Spleen (tissue), 11 donors: ENCODE measurements at regions not wholly inside any gene's neighbourhood (a gene's known extent, or its start where the extent isn't known, plus 50 kb on each side); places are given as distances from the start of the nearest gene placed in this dataset.

ENCODE experiments used
- DNase-seq: peaks from one replicate; pipeline ENCODE4 v3.0.0-alpha.2; 2020
- H3K27ac ChIP-seq, 8 donors: fragments of 200-600 bp; sonication (generic) in 7 of 8; 1 replicate in 4 of 8; 2 replicates in 4 of 8; pipeline versions ENCODE4 v1.5.0 to v1.8.0; 2016 to 2021; ENCODE audit warnings: inconsistent platforms in 4 of 8, mild to moderate bottlenecking in 4 of 8, moderate library complexity in 1 of 8
- H3K27me3 ChIP-seq, 7 donors: fragments of 200-600 bp; sonication (generic) in 6 of 7; replicated peaks in 1 of 7; 1 replicate in 4 of 7; 2 replicates in 3 of 7; pipeline versions ENCODE4 v1.5.0 to v1.8.0; 2016 to 2021; ENCODE audit warnings: inconsistent platforms in 3 of 7, mild to moderate bottlenecking in 1 of 7
- H3K36me3 ChIP-seq, 6 donors: fragments of 200-600 bp; sonication (generic) in 5 of 6; 1 replicate in 4 of 6; 2 replicates in 2 of 6; pipeline versions ENCODE4 v1.5.0 to v1.8.0; 2016 to 2021; ENCODE audit warnings: inconsistent platforms in 2 of 6
- H3K4me1 ChIP-seq, 6 donors: fragments of 200-600 bp; sonication (generic) in 5 of 6; 1 replicate in 3 of 6; 2 replicates in 3 of 6; pipeline versions ENCODE4 v1.5.0 to v1.8.0; 2016 to 2021; ENCODE audit warnings: inconsistent platforms in 3 of 6
- H3K4me3 ChIP-seq, 8 donors: fragments of 200-600 bp; sonication (generic) in 7 of 8; 1 replicate in 4 of 8; 2 replicates in 4 of 8; pipeline versions ENCODE4 v1.5.0 to v1.8.0; 2016 to 2021; ENCODE audit warnings: inconsistent platforms in 4 of 8, mild to moderate bottlenecking in 4 of 8, moderate library complexity in 2 of 8
- H3K9me3 ChIP-seq, 8 donors: fragments of 200-600 bp; sonication (generic) in 7 of 8; 1 replicate in 4 of 8; 2 replicates in 4 of 8; pipeline versions ENCODE4 v1.5.0 to v1.8.0; 2016 to 2021; ENCODE audit warnings: inconsistent platforms in 4 of 8
- POLR2A ChIP-seq, 3 donors: fragments of 450-650 bp; IDR thresholded peaks; one replicate each; pipeline ENCODE4 v1.5.1; 2017; ENCODE audit warnings: antibody characterized with exemption in 3 of 3, mild to moderate bottlenecking in 1 of 3
- POLR2AphosphoS5 ChIP-seq, 3 donors: sonication (generic); formaldehyde crosslinking; IDR thresholded peaks; one replicate each; pipeline ENCODE4 v1.5.1; 2017; ENCODE audit warnings: antibody characterized with exemption in 3 of 3
- WGBS, 5 donors: extraction: QIAGEN DNeasy Blood & Tissue Kit in 3 of 5; methylation state at CpG; one replicate each; pipeline versions ENCODE4 v1.1.5 to v1.1.7; 2013 to 2018; 5-methylcytosine and 5-hydroxymethylcytosine counted together
- intact Hi-C: fragments of 100-400 bp; cut with DNase I; formaldehyde crosslinking; loops from one replicate; pipeline ENCODE4 v1.15.0; 2023; ENCODE audit warnings: low total_unique reads
- TF ChIP-seq, protein P1 (sequence below), 11 experiments: fragments of 200-600 bp in 7 of 11; fragments of 450-650 bp in 4 of 11; sonication (generic) in 4 of 11; IDR thresholded peaks in 8 of 11; conservative IDR thresholded peaks in 3 of 11; 1 replicate in 7 of 11; 2 replicates in 4 of 11; pipeline versions ENCODE4 v1.4.0 to v1.8.0; 2016 to 2021; ENCODE audit warnings: antibody characterized with exemption in 11 of 11, inconsistent platforms in 4 of 11, mild to moderate bottlenecking in 1 of 11
- donor health status: healthy with polysubstance abuse.
- donor health status: DM: no; HTN: no; CAD: no; lungs with moderate emphysema.
- donor health status: DM: no; HTN: no; CAD: no.
- donor health status: Bipolar disorder and iron deficiency.
- donor health status: healthy.
- donor health status: DM: no; HTN: no; CAD: no.
- donor health status: DM: yes; HTN: yes; CAD: no.

DNA sequence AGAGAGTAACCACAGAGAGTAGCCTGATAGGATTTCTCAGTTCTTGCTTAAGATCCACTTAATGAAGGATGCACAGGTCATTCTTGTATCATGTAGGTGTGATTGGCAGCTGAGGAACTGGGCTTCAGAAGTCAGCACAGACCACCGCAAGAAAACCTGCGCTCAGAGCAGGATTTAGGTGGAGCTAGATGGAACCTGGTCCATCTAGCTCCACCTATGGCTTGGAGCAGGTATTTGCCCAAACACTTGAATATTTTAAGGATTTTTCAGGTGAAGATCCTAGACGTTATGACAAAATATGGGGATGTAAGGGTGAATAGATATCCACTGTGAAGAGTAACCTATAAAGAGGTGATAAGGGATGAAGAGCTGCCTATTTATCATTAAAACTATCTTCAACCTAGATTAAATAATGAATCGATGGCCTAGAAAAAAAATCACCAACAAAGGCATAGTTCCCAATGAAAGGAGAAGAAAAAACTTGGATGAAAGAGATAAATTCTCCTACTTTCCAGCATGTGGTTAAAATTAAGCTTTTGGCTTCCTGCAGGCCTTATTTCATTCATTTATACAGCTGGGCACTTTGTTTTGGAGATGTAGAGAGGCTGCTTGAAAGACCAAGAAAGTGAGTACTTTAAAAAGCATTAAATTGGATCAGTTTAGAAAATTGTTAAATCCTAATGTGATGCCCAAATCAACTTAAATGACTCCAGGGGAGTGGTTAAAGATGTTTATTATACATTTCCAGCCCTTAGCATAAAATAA, 778.4 kb upstream of the GJE1 start:
- H3K27me3 ChIP-seq, result no peaks in the 10 kb centered on the region
- H3K36me3 ChIP-seq, result no peaks in the 10 kb centered on the region
- no peaks in the 10 kb centered on the region for H3K4me1 ChIP-seq
- intact Hi-C loops, result no loop called here
- no peak overlapping the region for H3K27ac ChIP-seq
- DNase-seq, result no peak
- TF ChIP-seq, protein P1, sequence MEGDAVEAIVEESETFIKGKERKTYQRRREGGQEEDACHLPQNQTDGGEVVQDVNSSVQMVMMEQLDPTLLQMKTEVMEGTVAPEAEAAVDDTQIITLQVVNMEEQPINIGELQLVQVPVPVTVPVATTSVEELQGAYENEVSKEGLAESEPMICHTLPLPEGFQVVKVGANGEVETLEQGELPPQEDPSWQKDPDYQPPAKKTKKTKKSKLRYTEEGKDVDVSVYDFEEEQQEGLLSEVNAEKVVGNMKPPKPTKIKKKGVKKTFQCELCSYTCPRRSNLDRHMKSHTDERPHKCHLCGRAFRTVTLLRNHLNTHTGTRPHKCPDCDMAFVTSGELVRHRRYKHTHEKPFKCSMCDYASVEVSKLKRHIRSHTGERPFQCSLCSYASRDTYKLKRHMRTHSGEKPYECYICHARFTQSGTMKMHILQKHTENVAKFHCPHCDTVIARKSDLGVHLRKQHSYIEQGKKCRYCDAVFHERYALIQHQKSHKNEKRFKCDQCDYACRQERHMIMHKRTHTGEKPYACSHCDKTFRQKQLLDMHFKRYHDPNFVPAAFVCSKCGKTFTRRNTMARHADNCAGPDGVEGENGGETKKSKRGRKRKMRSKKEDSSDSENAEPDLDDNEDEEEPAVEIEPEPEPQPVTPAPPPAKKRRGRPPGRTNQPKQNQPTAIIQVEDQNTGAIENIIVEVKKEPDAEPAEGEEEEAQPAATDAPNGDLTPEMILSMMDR (IDR thresholded peaks at IDR 0.05 in 8 of 11, conservative IDR thresholded peaks at IDR 0.05 in 3 of 11), result no peak
- no peak for TF ChIP-seq POLR2AphosphoS5 (IDR thresholded peaks at IDR 0.05)
- TF ChIP-seq POLR2A (IDR thresholded peaks at IDR 0.05), result no peak
- no peak overlapping the region for H3K4me3 ChIP-seq
- H3K9me3 ChIP-seq, result peaks cover 0 to 10% (median 0%) of the 10 kb centered on the region in 8 donors
- WGBS, 5 donors, result 83 to 91% (median 87%) methylated on average over 4 of the region's 4 CpGs

DNA sequence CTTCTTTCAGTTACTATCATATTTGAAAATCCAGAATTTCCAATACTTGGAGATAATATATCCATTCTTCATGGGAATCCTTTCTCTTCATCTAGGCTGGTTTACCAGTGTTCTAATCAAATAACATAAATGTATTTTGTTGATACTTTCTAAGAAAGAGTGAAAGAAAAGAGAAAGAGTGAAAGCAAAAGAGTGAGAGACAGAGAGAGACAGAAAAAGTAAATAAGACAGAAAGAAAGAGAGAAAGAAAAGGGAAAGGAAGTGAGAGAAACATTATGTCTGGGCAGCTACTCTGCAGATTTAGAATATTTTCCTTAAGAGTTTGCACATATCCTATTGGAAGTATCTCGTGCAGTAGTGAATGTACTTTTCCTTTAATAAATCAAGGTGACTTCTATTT, 781.0 kb upstream of the GJE1 start:
- no peaks in the 10 kb centered on the region for H3K4me1 ChIP-seq
- TF ChIP-seq, protein P1 (IDR thresholded peaks at IDR 0.05 in 8 of 11, conservative IDR thresholded peaks at IDR 0.05 in 3 of 11), result no peak
- TF ChIP-seq POLR2A (IDR thresholded peaks at IDR 0.05), result no peak
- TF ChIP-seq POLR2AphosphoS5 (IDR thresholded peaks at IDR 0.05), result no peak
- no peaks in the 10 kb centered on the region for H3K9me3 ChIP-seq
- no peaks in the 10 kb centered on the region for H3K36me3 ChIP-seq
- H3K27me3 ChIP-seq, result no peaks in the 10 kb centered on the region
- no peak overlapping the region for H3K4me3 ChIP-seq
- intact Hi-C loops, result no loop called here
- H3K27ac ChIP-seq, result no peak overlapping the region
- WGBS, 5 donors, result 68 to 91% (median 78%) methylated on average over 1 of the region's 1 CpG
- no peak for DNase-seq

DNA sequence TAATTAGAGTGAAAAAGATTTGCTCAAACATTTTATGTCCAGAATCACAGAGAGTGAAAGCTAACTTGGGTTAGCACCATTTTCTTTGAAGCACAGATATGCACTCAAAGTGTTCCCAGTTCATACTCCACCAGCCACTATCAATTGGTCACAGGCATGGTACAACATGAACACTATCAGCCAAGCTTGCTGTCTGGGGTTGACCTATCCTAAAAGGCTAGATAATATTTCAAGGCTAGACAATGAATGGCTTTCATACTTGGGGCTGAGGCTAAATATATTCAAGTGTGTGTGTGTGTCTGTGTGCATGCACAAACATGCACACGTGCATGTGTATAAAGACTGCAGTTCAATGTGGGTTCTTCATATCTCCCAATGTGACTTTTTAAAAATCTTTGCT, 783.0 kb upstream of the GJE1 start:
- H3K4me1 ChIP-seq, result no peaks in the 10 kb centered on the region
- DNase-seq, result no peak
- TF ChIP-seq, protein P1 (IDR thresholded peaks at IDR 0.05 in 8 of 11, conservative IDR thresholded peaks at IDR 0.05 in 3 of 11), result no peak
- no peak for TF ChIP-seq POLR2AphosphoS5 (IDR thresholded peaks at IDR 0.05)
- no peak for TF ChIP-seq POLR2A (IDR thresholded peaks at IDR 0.05)
- H3K27me3 ChIP-seq, result no peaks in the 10 kb centered on the region
- 85 to 95% (median 91%) methylated on average over 1 of the region's 1 CpG for WGBS, 5 donors
- H3K36me3 ChIP-seq, result no peaks in the 10 kb centered on the region
- intact Hi-C loops, result no loop called here
- no peak overlapping the region for H3K4me3 ChIP-seq
- no peak overlapping the region for H3K27ac ChIP-seq
- H3K9me3 ChIP-seq, result no peaks in the 10 kb centered on the region

- 74 to 90% (median 86%) methylated on average over 3 of the region's 3 CpGs for WGBS, 5 donors
- no peak for TF ChIP-seq POLR2AphosphoS5 (IDR thresholded peaks at IDR 0.05)
- no peak for TF ChIP-seq POLR2A (IDR thresholded peaks at IDR 0.05)
- TF ChIP-seq, protein P1 (IDR thresholded peaks at IDR 0.05 in 8 of 11, conservative IDR thresholded peaks at IDR 0.05 in 3 of 11), result no peak
- DNase-seq, result no peak
- Histone ChIP-seq H3K9me3 (no peaks in the 10 kb centered on the region), H3K4me3 (no peak overlapping the region), H3K27ac (no peak overlapping the region), H3K4me1 (no peaks in the 10 kb centered on the region), H3K27me3 (no peaks in the 10 kb centered on the region), H3K36me3 (no peaks in the 10 kb centered on the region)
- intact Hi-C loops, result no loop called here
Observed at GRCh38 chr6:141347906-141348492, 784.7 kb upstream of the GJE1 start.
